Epithelial cell of proximal tubule (primary cell): ENCODE measurements at regions not wholly inside any gene's neighbourhood (a gene's known extent, or its start where the extent isn't known, plus 50 kb on each side); places are given as distances from the start of the nearest gene placed in this dataset.

Experiments
- DNase-seq: peaks from one replicate; pipeline ENCODE4 v3.0.0-alpha.2; 2011; ENCODE audit warnings: low read depth
- H3K4me3 ChIP-seq: 2 replicates; pipeline ENCODE4 v1.5.1; 2011; ENCODE audit warnings: low read depth, mild to moderate bottlenecking, low read length
- TF ChIP-seq, protein P1 (sequence below): conservative IDR thresholded peaks from 2 replicates; pipeline ENCODE4 v1.5.1; 2012; ENCODE audit warnings: low read depth, mild to moderate bottlenecking, low read length

- no peak overlapping the region for H3K4me3 ChIP-seq
- TF ChIP-seq, protein P1, sequence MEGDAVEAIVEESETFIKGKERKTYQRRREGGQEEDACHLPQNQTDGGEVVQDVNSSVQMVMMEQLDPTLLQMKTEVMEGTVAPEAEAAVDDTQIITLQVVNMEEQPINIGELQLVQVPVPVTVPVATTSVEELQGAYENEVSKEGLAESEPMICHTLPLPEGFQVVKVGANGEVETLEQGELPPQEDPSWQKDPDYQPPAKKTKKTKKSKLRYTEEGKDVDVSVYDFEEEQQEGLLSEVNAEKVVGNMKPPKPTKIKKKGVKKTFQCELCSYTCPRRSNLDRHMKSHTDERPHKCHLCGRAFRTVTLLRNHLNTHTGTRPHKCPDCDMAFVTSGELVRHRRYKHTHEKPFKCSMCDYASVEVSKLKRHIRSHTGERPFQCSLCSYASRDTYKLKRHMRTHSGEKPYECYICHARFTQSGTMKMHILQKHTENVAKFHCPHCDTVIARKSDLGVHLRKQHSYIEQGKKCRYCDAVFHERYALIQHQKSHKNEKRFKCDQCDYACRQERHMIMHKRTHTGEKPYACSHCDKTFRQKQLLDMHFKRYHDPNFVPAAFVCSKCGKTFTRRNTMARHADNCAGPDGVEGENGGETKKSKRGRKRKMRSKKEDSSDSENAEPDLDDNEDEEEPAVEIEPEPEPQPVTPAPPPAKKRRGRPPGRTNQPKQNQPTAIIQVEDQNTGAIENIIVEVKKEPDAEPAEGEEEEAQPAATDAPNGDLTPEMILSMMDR = no peak
- no peak for DNase-seq
Measured at GRCh38 chr2:9156483-9156882, 50.1 kb upstream of the ASAP2 start.

GRCh38 chr2:9154061-9154460 is 52.6 kb upstream of the ASAP2 start:
- no peak overlapping the region for H3K4me3 ChIP-seq
- TF ChIP-seq, protein P1 = no peak
- no peak for DNase-seq

GRCh38 chr2:9153643-9153980 is 53.0 kb upstream of the ASAP2 start:
- H3K4me3 ChIP-seq = no peak overlapping the region
- TF ChIP-seq, protein P1 = no peak
- DNase-seq = peak; percentile 27

- TF ChIP-seq, protein P1 = no peak
- no peak for DNase-seq
- no peak overlapping the region for H3K4me3 ChIP-seq
Measured at GRCh38 chr2:9152975-9153642, 53.5 kb upstream of the ASAP2 start.

- TF ChIP-seq, protein P1 = no peak
- no peak overlapping the region for H3K4me3 ChIP-seq
- no peak for DNase-seq
Measured at GRCh38 chr2:9150906-9151305, 55.7 kb upstream of the ASAP2 start.

DNA sequence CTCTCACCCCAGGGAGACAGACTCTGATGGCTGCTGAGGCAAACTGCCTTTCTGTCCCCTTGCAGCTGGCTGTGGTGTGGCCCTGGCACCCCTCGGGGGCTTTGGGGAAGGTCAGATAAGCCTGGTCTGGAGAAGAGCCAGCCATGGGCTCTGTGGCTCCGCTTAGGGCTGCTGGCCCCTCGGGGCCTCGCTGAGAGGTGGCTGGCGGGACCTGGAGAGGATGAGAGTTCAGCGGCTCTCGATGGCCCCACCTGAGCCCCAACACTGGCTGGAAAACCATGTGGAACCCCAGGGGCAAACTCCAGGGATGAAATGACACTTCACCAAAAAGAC is 56.1 kb upstream of the ASAP2 start:
- TF ChIP-seq, protein P1 = no peak
- H3K4me3 ChIP-seq = no peak overlapping the region

DNA sequence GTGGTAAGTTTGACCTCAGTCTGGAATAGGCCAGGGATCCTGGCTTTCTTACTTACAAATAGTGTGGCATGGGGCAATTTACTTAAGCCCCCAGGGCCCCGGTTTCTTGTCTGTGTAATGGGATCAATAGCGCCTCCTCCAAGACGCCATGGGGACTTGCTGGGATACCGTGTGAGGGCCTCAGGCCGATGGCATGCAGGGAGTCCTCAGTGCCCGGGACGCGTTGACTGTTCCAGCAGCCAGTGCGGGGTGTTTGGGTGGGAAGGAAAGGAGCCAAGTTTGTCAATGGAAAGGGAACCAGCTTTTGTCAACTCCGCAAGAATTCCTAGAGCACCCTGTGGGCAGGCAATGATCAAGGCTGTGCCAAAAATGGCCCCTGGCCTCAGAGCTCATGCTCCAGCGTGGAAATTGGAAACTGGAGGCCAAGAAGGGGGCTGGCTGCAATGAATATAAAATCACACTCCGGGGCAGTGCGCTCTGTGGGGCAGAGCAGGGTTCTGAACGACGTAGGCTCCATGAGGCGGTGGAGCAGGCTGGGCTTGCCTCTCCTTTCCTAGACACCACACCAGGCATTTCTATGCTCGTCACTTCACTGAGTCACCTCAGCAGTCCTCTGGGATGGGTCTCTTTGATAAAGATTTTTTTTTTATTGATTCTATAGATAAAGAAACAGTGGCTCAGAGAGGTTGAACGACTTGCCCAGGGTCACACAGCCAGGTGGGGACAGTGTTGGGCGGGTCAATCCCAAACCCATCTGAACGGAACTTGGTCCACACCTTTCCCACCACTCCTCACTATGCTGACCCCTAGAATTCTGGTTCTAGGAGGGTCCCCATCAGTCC is 56.7 kb upstream of the ASAP2 start:
- no peak overlapping the region for H3K4me3 ChIP-seq
- TF ChIP-seq, protein P1 = no peak
- no peak for DNase-seq

More for the DNA sequence above, 56.1 kb upstream of the ASAP2 start:
- no peak for DNase-seq
